Mesodermal cell (in vitro differentiated cells): ENCODE measurements at regions not wholly inside any gene's neighbourhood (a gene's known extent, or its start where the extent isn't known, plus 50 kb on each side); places are given as distances from the start of the nearest gene placed in this dataset.

ENCODE experiments used
- H3K27ac ChIP-seq: 2 replicates; pipeline ENCODE4 v1.7.0; 2013; ENCODE audit warnings: mild to moderate bottlenecking, low read depth, low read length, moderate library complexity; ENCODE audit not compliant: severe bottlenecking
- H3K36me3 ChIP-seq: 2 replicates; pipeline ENCODE4 v1.7.1; 2013; ENCODE audit warnings: mild to moderate bottlenecking, low read length, moderate library complexity; ENCODE audit not compliant: control insufficient read depth, insufficient read depth
- H3K4me1 ChIP-seq: one replicate; pipeline ENCODE4 v1.7.1; 2013; ENCODE audit warnings: mild to moderate bottlenecking, low read length; ENCODE audit not compliant: insufficient read depth, control insufficient read depth, poor library complexity, severe bottlenecking
- H3K4me3 ChIP-seq: 2 replicates; pipeline ENCODE4 v1.7.0; 2013; ENCODE audit warnings: low read length, control low read depth, mild to moderate bottlenecking; ENCODE audit not compliant: insufficient read depth, poor library complexity, severe bottlenecking; ENCODE audit errors: extremely low read depth
- H3K9me3 ChIP-seq: 2 replicates; pipeline ENCODE4 v1.7.1; 2013; ENCODE audit warnings: mild to moderate bottlenecking, low read length, moderate library complexity; ENCODE audit not compliant: control insufficient read depth
- WGBS, 2 experiments: methylation state at CpG; one replicate each; pipeline ENCODE4 v1.1.5; 2013; ENCODE audit warnings: missing lambda C conversion rate in 2 of 2; ENCODE audit not compliant: insufficient coverage in 2 of 2; 5-methylcytosine and 5-hydroxymethylcytosine counted together

GRCh38 chr6:9942131-9942530 lies 472.7 kb downstream of the TFAP2A start:
- no peak overlapping the region for H3K27ac ChIP-seq
- H3K36me3 ChIP-seq = no peaks in the 10 kb centered on the region
- WGBS, 2 experiments = 98 to 99% methylated on average over 10 to 18 of the region's 26 CpGs
- H3K4me3 ChIP-seq = no peak overlapping the region
- no peaks in the 10 kb centered on the region for H3K9me3 ChIP-seq
- H3K4me1 ChIP-seq = no peaks in the 10 kb centered on the region

- Histone ChIP-seq H3K27ac (peak overlapping the region; percentile 0), H3K36me3 (no peaks in the 10 kb centered on the region), H3K9me3 (no peaks in the 10 kb centered on the region), H3K4me3 (no peak overlapping the region), H3K4me1 (no peaks in the 10 kb centered on the region)
- 84 to 90% methylated on average over 5 of the region's 7 CpGs for WGBS, 2 experiments
These were observed 476.1 kb downstream of the TFAP2A start for GRCh38 chr6:9938801-9939200.

GRCh38 chr6:9937031-9937763 lies 477.7 kb downstream of the TFAP2A start:
- Histone ChIP-seq H3K36me3 (no peaks in the 10 kb centered on the region), H3K27ac (no peak overlapping the region), H3K9me3 (no peaks in the 10 kb centered on the region), H3K4me1 (no peaks in the 10 kb centered on the region), H3K4me3 (no peak overlapping the region)
- WGBS, 2 experiments = 90 to 93% methylated on average over 9 to 11 of the region's 13 CpGs

GRCh38 chr6:9936551-9936950 lies 478.3 kb downstream of the TFAP2A start:
- WGBS, 2 experiments = 86 to 99% methylated on average over 7 of the region's 7 CpGs
- Histone ChIP-seq H3K4me1 (no peaks in the 10 kb centered on the region), H3K36me3 (no peaks in the 10 kb centered on the region), H3K27ac (no peak overlapping the region), H3K9me3 (no peaks in the 10 kb centered on the region), H3K4me3 (no peak overlapping the region)

- no CpG with 5 or more reads among the region's 2 CpGs for WGBS, 2 experiments
- no peak overlapping the region for H3K4me3 ChIP-seq
- no peaks in the 10 kb centered on the region for H3K4me1 ChIP-seq
- no peaks in the 10 kb centered on the region for H3K36me3 ChIP-seq
- no peaks in the 10 kb centered on the region for H3K9me3 ChIP-seq
- H3K27ac ChIP-seq = no peak overlapping the region
These were observed 481.2 kb downstream of the TFAP2A start for GRCh38 chr6:9933677-9934076.

- Histone ChIP-seq H3K4me3 (no peak overlapping the region), H3K9me3 (no peaks in the 10 kb centered on the region), H3K27ac (no peak overlapping the region), H3K4me1 (peaks cover 2% of the 10 kb centered on the region), H3K36me3 (no peaks in the 10 kb centered on the region)
- WGBS, 2 experiments = 100% methylated on average over 1 of the region's 1 CpG; no CpG with 5 or more reads in 1 of the 2 experiments
These were observed 487.6 kb downstream of the TFAP2A start for GRCh38 chr6:9927275-9927674.

- peaks cover 2% of the 10 kb centered on the region for H3K4me1 ChIP-seq
- WGBS, 2 experiments = 76 to 85% methylated on average over 4 to 7 of the region's 7 CpGs
- H3K4me3 ChIP-seq = no peak overlapping the region
- H3K9me3 ChIP-seq = no peaks in the 10 kb centered on the region
- H3K36me3 ChIP-seq = no peaks in the 10 kb centered on the region
- no peak overlapping the region for H3K27ac ChIP-seq
These were observed 489.9 kb downstream of the TFAP2A start for GRCh38 chr6:9924971-9925370.

GRCh38 chr6:9921366-9921765 lies 493.5 kb downstream of the TFAP2A start:
- 100% methylated on average over 1 of the region's 3 CpGs; no CpG with 5 or more reads in 1 of the 2 experiments for WGBS, 2 experiments

GRCh38 chr6:9914951-9915350 lies 499.9 kb downstream of the TFAP2A start:
- Histone ChIP-seq H3K4me3 (no peak overlapping the region), H3K4me1 (no peaks in the 10 kb centered on the region), H3K27ac (no peak overlapping the region), H3K36me3 (no peaks in the 10 kb centered on the region), H3K9me3 (no peaks in the 10 kb centered on the region)
- WGBS, 2 experiments = 77% methylated on average over 2 of the region's 5 CpGs; no CpG with 5 or more reads in 1 of the 2 experiments

More at GRCh38 chr6:9921366-9921765, 493.5 kb downstream of the TFAP2A start:
- no peaks in the 10 kb centered on the region for H3K9me3 ChIP-seq
- no peak overlapping the region for H3K4me3 ChIP-seq
- H3K4me1 ChIP-seq = no peaks in the 10 kb centered on the region
- no peaks in the 10 kb centered on the region for H3K36me3 ChIP-seq
- H3K27ac ChIP-seq = no peak overlapping the region

GRCh38 chr6:9901376-9901775 lies 513.5 kb downstream of the TFAP2A start:
- no CpG with 5 or more reads among the region's 1 CpG for WGBS, 2 experiments
- no peaks in the 10 kb centered on the region for H3K9me3 ChIP-seq
- H3K4me3 ChIP-seq = no peak overlapping the region
- no peaks in the 10 kb centered on the region for H3K4me1 ChIP-seq
- no peak overlapping the region for H3K27ac ChIP-seq
- no peaks in the 10 kb centered on the region for H3K36me3 ChIP-seq

GRCh38 chr6:9896806-9897205 lies 518.1 kb downstream of the TFAP2A start:
- no peak overlapping the region for H3K4me3 ChIP-seq
- no peaks in the 10 kb centered on the region for H3K36me3 ChIP-seq
- H3K27ac ChIP-seq = no peak overlapping the region
- no peaks in the 10 kb centered on the region for H3K4me1 ChIP-seq
- 93% methylated on average over 3 of the region's 3 CpGs; no CpG with 5 or more reads in 1 of the 2 experiments for WGBS, 2 experiments
- H3K9me3 ChIP-seq = no peaks in the 10 kb centered on the region
